HG03196 (cell line): ENCODE measurements at regions not wholly inside any gene's neighbourhood (a gene's known extent, or its start where the extent isn't known, plus 50 kb on each side); places are given as distances from the start of the nearest gene placed in this dataset.
A peak's percentile ranks its signal among the peaks of the same experiment; 100 is the strongest.
"Not testable (repeated sequence)": the region's sequence is repeated elsewhere in the genome, so short reads cannot be mapped to it uniquely, and the experiment has no call there.

Source experiments
- ATAC-seq: cut with Tn5 transposase; IDR thresholded peaks from one replicate; pipeline ENCODE4 v1.9.1; 2021; ENCODE audit not compliant: unreplicated experiment

GRCh38 chr3:144429719-144430121 is 458.1 kb downstream of the DIPK2A start:
- ATAC-seq: peak; percentile 70

- peak; percentile 42 for ATAC-seq
Measured at GRCh38 chr3:144431134-144431533, 459.5 kb downstream of the DIPK2A start.

DNA sequence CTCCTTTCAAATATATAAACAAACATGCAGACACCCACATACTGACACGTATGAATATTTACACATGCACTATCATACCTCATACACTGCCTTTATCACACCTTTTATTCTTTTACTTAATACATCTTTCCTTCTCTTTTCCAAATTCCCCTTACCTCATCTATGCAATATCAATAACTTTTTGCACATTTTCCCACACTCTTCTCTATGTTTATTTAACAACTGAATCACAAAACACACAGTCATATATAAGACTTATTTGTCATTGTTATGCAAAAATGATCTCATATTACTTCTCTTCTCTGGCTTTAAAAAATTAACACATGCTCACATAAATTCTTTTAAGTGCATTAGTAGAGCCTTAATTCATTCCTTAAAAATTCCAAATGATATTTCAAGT is 461.4 kb downstream of the DIPK2A start:
- ATAC-seq: no peak

DNA sequence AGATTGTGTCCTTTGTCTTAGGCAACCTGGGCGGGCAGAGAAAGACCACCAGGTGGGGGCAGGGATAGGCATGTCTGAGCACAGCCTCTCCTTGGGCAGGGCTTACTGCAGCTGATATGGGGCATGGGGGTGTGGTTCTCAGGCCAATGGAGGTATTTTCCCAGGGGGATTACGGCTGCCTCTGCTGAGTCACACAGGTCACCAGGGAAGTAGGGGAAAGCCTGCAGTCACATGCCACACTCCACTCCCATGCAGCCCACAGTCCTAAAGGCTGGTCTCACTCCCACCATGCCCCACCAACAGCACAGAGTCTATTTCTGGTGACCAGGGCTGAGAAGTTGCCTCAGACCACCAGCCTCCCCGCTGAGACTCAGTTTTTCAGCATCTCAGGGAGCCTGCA is 466.4 kb downstream of the DIPK2A start:
- peak; percentile 61 for ATAC-seq

- ATAC-seq: no peak
Measured at GRCh38 chr3:144444061-144444460, 472.4 kb downstream of the DIPK2A start.

GRCh38 chr3:144444546-144444945 is 472.9 kb downstream of the DIPK2A start:
- ATAC-seq: no peak

DNA sequence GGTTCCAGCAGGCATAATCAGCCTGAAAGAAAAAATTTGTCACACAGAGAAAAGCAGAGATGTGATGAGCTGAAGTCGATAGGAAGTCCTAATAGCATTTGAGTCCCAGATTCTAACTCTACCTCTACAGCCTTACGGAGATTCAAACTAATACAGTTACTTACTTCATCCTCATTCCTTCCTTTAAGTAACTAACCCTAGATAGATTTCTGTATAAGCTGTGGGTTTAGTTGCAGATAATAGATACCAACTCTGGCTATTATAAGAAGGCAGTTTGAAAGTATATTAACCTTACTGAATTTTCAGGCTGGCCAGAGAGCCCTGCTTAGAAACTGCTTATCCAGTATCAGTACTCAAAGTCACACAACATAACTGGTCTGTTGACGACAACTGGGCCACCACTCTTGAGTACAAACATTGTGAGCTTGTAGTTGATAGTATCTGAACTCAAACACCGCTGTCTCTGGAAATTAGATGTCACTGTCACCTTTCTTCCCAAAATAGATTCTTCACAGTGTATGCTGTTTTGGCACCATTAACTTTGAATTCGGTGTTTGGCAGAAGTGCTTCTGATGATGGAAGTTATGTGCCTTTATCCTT is 484.3 kb downstream of the DIPK2A start:
- ATAC-seq: no peak

GRCh38 chr3:144457758-144458157 is 486.1 kb downstream of the DIPK2A start:
- no peak for ATAC-seq

- no peak for ATAC-seq
Measured at GRCh38 chr3:144458283-144458682, 486.7 kb downstream of the DIPK2A start.

- ATAC-seq: no peak
Measured at GRCh38 chr3:144462337-144462736, 490.7 kb downstream of the DIPK2A start.

- no peak for ATAC-seq
Measured at GRCh38 chr3:144463911-144464310, 492.3 kb downstream of the DIPK2A start.

- ATAC-seq: no peak
Measured at GRCh38 chr3:144466114-144466513, 494.5 kb downstream of the DIPK2A start.

GRCh38 chr3:144466540-144466939 is 494.9 kb downstream of the DIPK2A start:
- ATAC-seq: no peak

DNA sequence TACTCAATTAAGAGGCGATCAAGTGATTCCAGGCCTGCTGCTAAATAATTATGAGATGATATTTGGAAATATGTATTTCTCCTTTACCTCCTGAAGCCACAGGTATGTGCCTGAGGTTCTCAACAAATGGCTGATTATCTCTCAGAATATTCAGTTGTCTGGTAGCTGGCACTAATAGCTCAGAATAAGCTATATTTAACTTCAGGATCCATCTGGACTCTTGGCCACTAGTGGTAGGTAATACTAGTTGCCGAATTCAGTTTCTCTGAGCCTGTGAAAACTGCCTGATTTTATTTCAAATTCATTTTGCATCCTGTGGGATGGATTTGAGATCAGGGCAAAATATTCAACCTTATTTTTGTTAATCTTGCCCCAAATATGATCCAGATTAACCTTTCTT is 499.0 kb downstream of the DIPK2A start:
- no peak for ATAC-seq

DNA sequence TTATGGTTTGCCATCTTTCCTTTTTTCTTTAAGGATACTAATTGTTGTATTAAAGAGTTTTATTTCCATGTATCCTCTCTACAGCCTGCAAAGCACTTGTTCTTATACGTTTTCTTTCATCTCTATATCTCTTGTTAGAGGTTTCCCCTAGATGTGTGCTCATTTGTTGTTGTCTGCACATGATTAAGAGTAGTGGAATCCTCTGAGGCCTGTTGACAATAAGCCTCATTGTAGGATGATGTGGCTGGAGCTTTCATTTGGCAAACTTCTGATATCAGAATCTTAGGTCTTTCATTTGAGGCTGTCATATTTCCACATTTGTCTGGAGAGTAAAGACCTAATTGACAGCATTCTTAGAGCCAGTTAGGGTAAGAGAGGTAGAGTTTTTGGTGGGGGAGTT is 506.0 kb downstream of the DIPK2A start:
- no peak for ATAC-seq

DNA sequence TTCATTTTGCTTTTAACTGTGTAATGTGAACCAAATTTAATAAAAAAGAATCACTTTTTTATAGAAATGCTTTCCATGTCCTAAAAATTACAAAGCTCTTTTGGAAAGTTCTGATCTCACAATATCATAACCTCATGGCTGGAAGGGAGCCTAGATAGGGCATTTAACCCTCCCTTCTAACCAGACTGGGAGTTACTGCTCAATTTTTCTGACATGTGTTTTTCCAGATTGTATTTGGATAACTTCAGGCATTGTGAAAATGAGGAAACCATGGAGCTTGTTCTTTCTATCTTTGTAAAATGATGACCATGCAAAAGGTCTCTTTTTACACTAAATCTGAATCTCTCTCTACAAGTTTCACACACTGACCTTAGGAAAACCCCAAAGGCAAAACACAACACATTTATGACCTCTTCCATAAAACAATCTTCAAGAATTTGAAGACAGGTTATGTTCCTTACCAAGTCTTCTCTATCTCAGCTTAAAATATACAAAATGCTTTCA is 508.8 kb downstream of the DIPK2A start:
- no peak for ATAC-seq

DNA sequence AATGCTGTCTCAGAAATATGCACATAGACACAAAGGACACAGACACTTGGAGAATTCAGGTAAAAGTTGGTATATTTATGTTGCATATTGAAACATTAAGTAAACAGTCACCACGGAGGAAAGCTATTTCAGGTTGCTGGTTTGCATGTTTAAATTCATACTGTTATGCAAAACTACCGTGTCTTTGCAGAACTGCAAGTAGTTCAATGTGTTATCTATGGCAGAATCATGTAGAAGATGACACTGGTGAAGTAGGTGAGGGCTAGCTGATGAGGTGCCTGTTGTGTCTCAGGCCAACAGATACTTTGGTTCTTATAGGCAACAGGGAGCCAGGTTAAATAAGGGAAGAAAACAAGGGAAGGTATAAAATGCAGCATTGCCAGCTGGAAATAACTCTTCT is 511.3 kb downstream of the DIPK2A start:
- ATAC-seq: no peak

GRCh38 chr3:144487011-144487410 is 515.4 kb downstream of the DIPK2A start:
- ATAC-seq: no peak

DNA sequence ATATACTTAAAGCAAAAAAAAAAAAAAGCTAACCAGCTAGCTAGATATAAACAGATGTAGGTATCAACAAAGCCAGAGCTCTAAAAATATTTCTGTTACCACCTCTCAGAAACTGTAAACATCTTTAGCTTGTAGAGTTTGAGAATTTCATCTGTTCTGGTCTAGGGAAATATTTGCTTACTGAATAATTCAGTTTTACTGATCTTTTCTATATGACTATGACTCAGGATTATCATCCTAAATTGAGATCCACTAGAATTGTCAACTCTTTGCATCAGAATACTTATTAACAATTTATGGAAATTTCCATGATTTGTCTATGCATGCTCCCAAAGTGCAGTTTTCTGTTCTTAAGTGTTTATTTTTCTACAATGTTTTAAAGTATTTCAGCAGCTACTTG is 517.3 kb downstream of the DIPK2A start:
- ATAC-seq: no peak

GRCh38 chr3:144491333-144491732 is 519.7 kb downstream of the DIPK2A start:
- ATAC-seq: no peak

- not testable (repeated sequence) for ATAC-seq
Measured at GRCh38 chr3:144494651-144495050, 523.0 kb downstream of the DIPK2A start.

DNA sequence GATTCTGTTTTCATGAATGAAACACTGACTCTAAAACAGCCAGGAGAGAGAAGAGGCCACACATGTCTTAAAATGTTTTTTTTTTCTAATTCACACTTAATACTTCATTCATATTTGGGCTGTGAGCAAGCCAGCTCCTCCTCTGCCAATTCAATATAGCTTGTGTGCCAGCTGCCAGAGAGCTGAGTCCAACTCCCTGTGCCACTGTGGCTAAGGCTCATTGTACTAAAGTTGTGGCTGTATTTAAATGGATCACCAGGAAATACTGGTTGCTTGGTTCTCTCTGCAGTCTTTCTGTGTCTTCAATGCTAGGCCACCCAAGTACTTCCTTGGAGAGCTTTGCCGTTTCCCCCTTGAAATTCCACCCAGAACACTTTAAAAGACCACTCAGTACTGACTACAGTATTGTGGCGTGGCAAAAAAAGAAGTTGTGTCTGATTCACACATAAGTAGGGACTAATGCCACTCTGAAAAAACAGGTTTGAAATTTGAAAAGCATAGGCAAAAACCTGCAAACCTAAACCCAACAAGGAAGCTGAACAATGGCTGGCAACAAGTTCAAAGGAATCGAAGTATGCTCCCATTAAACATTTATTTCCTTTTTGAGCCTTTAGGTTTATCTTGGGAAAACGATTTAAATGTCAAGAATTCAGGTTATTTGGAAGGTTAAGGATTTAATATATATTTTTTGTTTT is 524.7 kb downstream of the DIPK2A start:
- no peak for ATAC-seq

- ATAC-seq: no peak
Measured at GRCh38 chr3:144497452-144497851, 525.8 kb downstream of the DIPK2A start.
